GM12878 (cell line): ENCODE measurements at regions not wholly inside any gene's neighbourhood (a gene's known extent, or its start where the extent isn't known, plus 50 kb on each side); places are given as distances from the start of the nearest gene placed in this dataset.

Source experiments
- ATAC-seq: fragments of 200-7000 bp; cut with Tn5 transposase; 3 replicates; pipeline ENCODE4 v1.9.1; 2020; ENCODE audit warnings: mild to moderate bottlenecking, moderate library complexity
- BruUV-seq: library from RNA; stranded (reverse); fragments of 400-500 nt; replicated peaks from 2 replicates; lab custom pipeline; 2021; lab: Mats Ljungman, UMichigan
- CTCF ChIA-PET: fragments of 300-600 bp; sonication (Branson Sonifier 250); formaldehyde crosslinking; extraction: SDS; loops from one replicate; lab custom pipeline; 2021; ENCODE audit warnings: inconsistent platforms; lab: Yijun Ruan, JAX
- POLR2A ChIA-PET: fragments of 350-600 bp; formaldehyde crosslinking; extraction: SDS; loops from one replicate; lab custom pipeline; 2021; ENCODE audit warnings: inconsistent platforms; lab: Charles Lee
- RAD21 ChIA-PET: fragments of 300-600 bp; sonication (Branson Sonifier 250); formaldehyde crosslinking; loops from one replicate; lab custom pipeline; 2023; ENCODE audit warnings: antibody characterized with exemption; ENCODE audit not compliant: unreplicated experiment; lab: Charles Lee
- SMC1A ChIA-PET: fragments of 300-600 bp; sonication (Branson Sonifier 250); formaldehyde crosslinking; loops from one replicate; lab custom pipeline; 2023; ENCODE audit not compliant: unreplicated experiment, uncharacterized antibody; lab: Charles Lee
- DNase-seq: peaks from one replicate; pipeline ENCODE4 v3.0.0-alpha.2; 2011; ENCODE audit warnings: low read depth, low spot score
- FAIRE-seq: peaks from 3 replicates; lab custom pipeline; 2011; peaks lifted over from hg19 to GRCh38; lab: Jason Lieb, UNC
- H2AFZ ChIP-seq: 2 replicates; pipeline ENCODE4 v1.6.0; 2011; ENCODE audit warnings: low read depth, low read length, control low read depth; ENCODE audit not compliant: control insufficient read depth
- H3K27ac ChIP-seq: 2 replicates; pipeline ENCODE4 v1.5.1; 2011; ENCODE audit warnings: control low read depth; ENCODE audit not compliant: control insufficient read depth, insufficient read depth
- H3K27me3 ChIP-seq, 2 experiments: replicated peaks in 1 of 2; 2 replicates each; pipeline versions ENCODE4 v1.6.0 to v1.6.1; 2011; ENCODE audit warnings: low read length in 1 of 2; ENCODE audit not compliant: control insufficient read depth in 2 of 2, insufficient read depth in 2 of 2
- H3K36me3 ChIP-seq, 2 experiments: 2 replicates each; pipeline ENCODE4 v1.5.1; 2011; ENCODE audit warnings: low read length in 1 of 2; ENCODE audit not compliant: control insufficient read depth in 2 of 2, insufficient read depth in 2 of 2
- H3K4me1 ChIP-seq: 2 replicates; pipeline ENCODE4 v1.6.1; 2011; ENCODE audit warnings: mild to moderate bottlenecking, low read length, moderate library complexity, mixed read lengths; ENCODE audit not compliant: control insufficient read depth, insufficient read depth
- H3K4me2 ChIP-seq: 2 replicates; pipeline ENCODE4 v1.6.0; 2011; ENCODE audit warnings: control low read depth; ENCODE audit not compliant: control insufficient read depth, insufficient read depth
- H3K4me3 ChIP-seq: fragments of 200-600 bp; sonication (generic); 2 replicates; pipeline ENCODE4 v1.5.1; 2016
- H3K79me2 ChIP-seq: 2 replicates; pipeline ENCODE4 v1.6.0; 2011; ENCODE audit warnings: low read length; ENCODE audit not compliant: control insufficient read depth, insufficient read depth
- H3K9ac ChIP-seq: 2 replicates; pipeline ENCODE4 v1.8.0; 2011; ENCODE audit warnings: low read length, control low read depth, mixed read lengths; ENCODE audit not compliant: control insufficient read depth, insufficient read depth
- H3K9me3 ChIP-seq: replicated peaks from 3 replicates; pipeline ENCODE4 v1.5.1; 2011; ENCODE audit warnings: mild to moderate bottlenecking, low read length; ENCODE audit not compliant: control insufficient read depth, insufficient read depth
- H4K20me1 ChIP-seq: 2 replicates; pipeline ENCODE4 v1.6.0; 2011; ENCODE audit not compliant: control insufficient read depth, insufficient read depth
- CBX5 ChIP-seq: sonication (generic); IDR thresholded peaks from 2 replicates; pipeline ENCODE4 v1.6.1; 2016; ENCODE audit warnings: low read depth, moderate library complexity, mild to moderate bottlenecking, inconsistent platforms
- CHD4 ChIP-seq: fragments of 200-600 bp; sonication (generic); IDR thresholded peaks from 2 replicates; pipeline ENCODE4 v1.6.1; 2016; ENCODE audit warnings: mild to moderate bottlenecking
- IKZF1 ChIP-seq: fragments of 450-650 bp; conservative IDR thresholded peaks from 2 replicates; pipeline ENCODE4 v1.6.1; 2017; ENCODE audit warnings: antibody characterized with exemption, mild to moderate bottlenecking
- MTA3 ChIP-seq: IDR thresholded peaks from 2 replicates; pipeline ENCODE4 v1.6.1; 2012; ENCODE audit warnings: low read length, inconsistent platforms, borderline replicate concordance
- NFIC ChIP-seq: IDR thresholded peaks from 2 replicates; pipeline ENCODE4 v1.6.1; 2012; ENCODE audit warnings: low read depth, mild to moderate bottlenecking, inconsistent platforms, low read length, moderate library complexity
- RAD51 ChIP-seq: fragments of 450-650 bp; IDR thresholded peaks from 2 replicates; pipeline ENCODE4 v1.6.1; 2016; ENCODE audit warnings: moderate library complexity, mild to moderate bottlenecking, inconsistent platforms
- TCF12 ChIP-seq: IDR thresholded peaks from 2 replicates; pipeline ENCODE4 v1.6.1; 2011; ENCODE audit warnings: low read depth, mild to moderate bottlenecking, low read length
- ZNF384 ChIP-seq: IDR thresholded peaks from 2 replicates; pipeline ENCODE4 v1.6.1; 2012; ENCODE audit warnings: low read depth, mild to moderate bottlenecking, low read length, improper control_type of control experiment, borderline replicate concordance
- ZSCAN29 ChIP-seq: fragments of 450-650 bp; IDR thresholded peaks from 2 replicates; pipeline ENCODE4 v1.6.1; 2017; ENCODE audit warnings: mild to moderate bottlenecking, moderate library complexity
- WGBS: methylation state at CpG from one replicate; pipeline ENCODE4 v1.1.6; 2016; ENCODE audit warnings: low lambda C conversion rate; ENCODE audit not compliant: insufficient replicate concordance, insufficient coverage; ENCODE audit errors: missing lambda C conversion rate; 5-methylcytosine and 5-hydroxymethylcytosine counted together
- in situ Hi-C: fragments of 300-500 bp; cut with MboI; formaldehyde crosslinking; loops from 9 replicates; pipeline ENCODE4 v1.14.3; 2018; ENCODE audit warnings: mixed read lengths
- intact Hi-C: fragments of 100-400 bp; cut with micrococcal nuclease; formaldehyde crosslinking; loops from one replicate; pipeline ENCODE4 v1.14.2; 2022; ENCODE audit not compliant: unreplicated experiment
- TF ChIP-seq, protein P1 (sequence below): IDR thresholded peaks from 2 replicates; pipeline ENCODE4 v1.6.1; 2012; ENCODE audit warnings: improper control_type of control experiment, low read depth, low read length; ENCODE audit not compliant: insufficient replicate concordance
- TF ChIP-seq, protein P2 (sequence below): IDR thresholded peaks from 2 replicates; pipeline ENCODE4 v1.6.1; 2012; ENCODE audit warnings: low read depth, low read length, improper control_type of control experiment
- TF ChIP-seq, protein P3 (sequence below): fragments of 450-650 bp; IDR thresholded peaks from 2 replicates; pipeline ENCODE4 v1.6.1; 2014; ENCODE audit warnings: mild to moderate bottlenecking
- TF ChIP-seq, protein P4 (sequence below): fragments of 150-350 bp; IDR thresholded peaks from 2 replicates; pipeline ENCODE4 v1.6.1; 2014; ENCODE audit warnings: mild to moderate bottlenecking, low read depth, low read length
- TF ChIP-seq, protein P5 (sequence below): IDR thresholded peaks from 2 replicates; pipeline ENCODE4 v1.6.1; 2011; ENCODE audit warnings: borderline replicate concordance, low read depth, mild to moderate bottlenecking, moderate library complexity, mixed read lengths, low read length; ENCODE audit not compliant: insufficient read depth; ENCODE audit errors: extremely low read length

GRCh38 chr1:181992072-181992471, 69.4 kb downstream of the ZNF648 start (continued):
- TF ChIP-seq, protein P1, sequence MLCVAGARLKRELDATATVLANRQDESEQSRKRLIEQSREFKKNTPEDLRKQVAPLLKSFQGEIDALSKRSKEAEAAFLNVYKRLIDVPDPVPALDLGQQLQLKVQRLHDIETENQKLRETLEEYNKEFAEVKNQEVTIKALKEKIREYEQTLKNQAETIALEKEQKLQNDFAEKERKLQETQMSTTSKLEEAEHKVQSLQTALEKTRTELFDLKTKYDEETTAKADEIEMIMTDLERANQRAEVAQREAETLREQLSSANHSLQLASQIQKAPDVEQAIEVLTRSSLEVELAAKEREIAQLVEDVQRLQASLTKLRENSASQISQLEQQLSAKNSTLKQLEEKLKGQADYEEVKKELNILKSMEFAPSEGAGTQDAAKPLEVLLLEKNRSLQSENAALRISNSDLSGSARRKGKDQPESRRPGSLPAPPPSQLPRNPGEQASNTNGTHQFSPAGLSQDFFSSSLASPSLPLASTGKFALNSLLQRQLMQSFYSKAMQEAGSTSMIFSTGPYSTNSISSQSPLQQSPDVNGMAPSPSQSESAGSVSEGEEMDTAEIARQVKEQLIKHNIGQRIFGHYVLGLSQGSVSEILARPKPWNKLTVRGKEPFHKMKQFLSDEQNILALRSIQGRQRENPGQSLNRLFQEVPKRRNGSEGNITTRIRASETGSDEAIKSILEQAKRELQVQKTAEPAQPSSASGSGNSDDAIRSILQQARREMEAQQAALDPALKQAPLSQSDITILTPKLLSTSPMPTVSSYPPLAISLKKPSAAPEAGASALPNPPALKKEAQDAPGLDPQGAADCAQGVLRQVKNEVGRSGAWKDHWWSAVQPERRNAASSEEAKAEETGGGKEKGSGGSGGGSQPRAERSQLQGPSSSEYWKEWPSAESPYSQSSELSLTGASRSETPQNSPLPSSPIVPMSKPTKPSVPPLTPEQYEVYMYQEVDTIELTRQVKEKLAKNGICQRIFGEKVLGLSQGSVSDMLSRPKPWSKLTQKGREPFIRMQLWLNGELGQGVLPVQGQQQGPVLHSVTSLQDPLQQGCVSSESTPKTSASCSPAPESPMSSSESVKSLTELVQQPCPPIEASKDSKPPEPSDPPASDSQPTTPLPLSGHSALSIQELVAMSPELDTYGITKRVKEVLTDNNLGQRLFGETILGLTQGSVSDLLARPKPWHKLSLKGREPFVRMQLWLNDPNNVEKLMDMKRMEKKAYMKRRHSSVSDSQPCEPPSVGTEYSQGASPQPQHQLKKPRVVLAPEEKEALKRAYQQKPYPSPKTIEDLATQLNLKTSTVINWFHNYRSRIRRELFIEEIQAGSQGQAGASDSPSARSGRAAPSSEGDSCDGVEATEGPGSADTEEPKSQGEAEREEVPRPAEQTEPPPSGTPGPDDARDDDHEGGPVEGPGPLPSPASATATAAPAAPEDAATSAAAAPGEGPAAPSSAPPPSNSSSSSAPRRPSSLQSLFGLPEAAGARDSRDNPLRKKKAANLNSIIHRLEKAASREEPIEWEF = no peak
- no peak for TF ChIP-seq NFIC

- Histone ChIP-seq H3K4me2 (no peak overlapping the region), H3K79me2 (no peaks in the 10 kb centered on the region), H3K27me3 (peaks cover 0 to 2% of the 10 kb centered on the region in 2 experiments; a peak in 1 of 4 replicates), H3K9ac (no peak overlapping the region), H3K4me1 (no peaks in the 10 kb centered on the region), H3K4me3 (no peak overlapping the region), H3K36me3 (no peaks in the 10 kb centered on the region), H2AFZ (no peak overlapping the region), H3K27ac (no peak overlapping the region)
- BruUV-seq = no TSS peak
- POLR2A ChIA-PET = no interaction called here
- in situ Hi-C loops (no loop called here), intact Hi-C loops (no loop called here)
- CTCF ChIA-PET = interaction anchor here (1.2 kb wide), 1 partner anchor 90 kb away, joined by 3 read pairs; no protein-coding TSS in a partner anchor
- 74% methylated on average over 2 of the region's 2 CpGs for WGBS
- TF ChIP-seq IKZF1 = no peak
- TF ChIP-seq ZNF384 = no peak
- TF ChIP-seq, protein P2, sequence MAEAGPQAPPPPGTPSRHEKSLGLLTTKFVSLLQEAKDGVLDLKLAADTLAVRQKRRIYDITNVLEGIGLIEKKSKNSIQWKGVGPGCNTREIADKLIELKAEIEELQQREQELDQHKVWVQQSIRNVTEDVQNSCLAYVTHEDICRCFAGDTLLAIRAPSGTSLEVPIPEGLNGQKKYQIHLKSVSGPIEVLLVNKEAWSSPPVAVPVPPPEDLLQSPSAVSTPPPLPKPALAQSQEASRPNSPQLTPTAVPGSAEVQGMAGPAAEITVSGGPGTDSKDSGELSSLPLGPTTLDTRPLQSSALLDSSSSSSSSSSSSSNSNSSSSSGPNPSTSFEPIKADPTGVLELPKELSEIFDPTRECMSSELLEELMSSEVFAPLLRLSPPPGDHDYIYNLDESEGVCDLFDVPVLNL = no peak
- TF ChIP-seq TCF12 = no peak
- TF ChIP-seq, protein P3, sequence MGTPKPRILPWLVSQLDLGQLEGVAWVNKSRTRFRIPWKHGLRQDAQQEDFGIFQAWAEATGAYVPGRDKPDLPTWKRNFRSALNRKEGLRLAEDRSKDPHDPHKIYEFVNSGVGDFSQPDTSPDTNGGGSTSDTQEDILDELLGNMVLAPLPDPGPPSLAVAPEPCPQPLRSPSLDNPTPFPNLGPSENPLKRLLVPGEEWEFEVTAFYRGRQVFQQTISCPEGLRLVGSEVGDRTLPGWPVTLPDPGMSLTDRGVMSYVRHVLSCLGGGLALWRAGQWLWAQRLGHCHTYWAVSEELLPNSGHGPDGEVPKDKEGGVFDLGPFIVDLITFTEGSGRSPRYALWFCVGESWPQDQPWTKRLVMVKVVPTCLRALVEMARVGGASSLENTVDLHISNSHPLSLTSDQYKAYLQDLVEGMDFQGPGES = no peak
- TF ChIP-seq CHD4 = no peak
- no peak for TF ChIP-seq CBX5
- no peak for TF ChIP-seq RAD51
- TF ChIP-seq ZSCAN29 = no peak
- TF ChIP-seq, protein P4, sequence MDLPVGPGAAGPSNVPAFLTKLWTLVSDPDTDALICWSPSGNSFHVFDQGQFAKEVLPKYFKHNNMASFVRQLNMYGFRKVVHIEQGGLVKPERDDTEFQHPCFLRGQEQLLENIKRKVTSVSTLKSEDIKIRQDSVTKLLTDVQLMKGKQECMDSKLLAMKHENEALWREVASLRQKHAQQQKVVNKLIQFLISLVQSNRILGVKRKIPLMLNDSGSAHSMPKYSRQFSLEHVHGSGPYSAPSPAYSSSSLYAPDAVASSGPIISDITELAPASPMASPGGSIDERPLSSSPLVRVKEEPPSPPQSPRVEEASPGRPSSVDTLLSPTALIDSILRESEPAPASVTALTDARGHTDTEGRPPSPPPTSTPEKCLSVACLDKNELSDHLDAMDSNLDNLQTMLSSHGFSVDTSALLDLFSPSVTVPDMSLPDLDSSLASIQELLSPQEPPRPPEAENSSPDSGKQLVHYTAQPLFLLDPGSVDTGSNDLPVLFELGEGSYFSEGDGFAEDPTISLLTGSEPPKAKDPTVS = no peak
- TF ChIP-seq, protein P5, sequence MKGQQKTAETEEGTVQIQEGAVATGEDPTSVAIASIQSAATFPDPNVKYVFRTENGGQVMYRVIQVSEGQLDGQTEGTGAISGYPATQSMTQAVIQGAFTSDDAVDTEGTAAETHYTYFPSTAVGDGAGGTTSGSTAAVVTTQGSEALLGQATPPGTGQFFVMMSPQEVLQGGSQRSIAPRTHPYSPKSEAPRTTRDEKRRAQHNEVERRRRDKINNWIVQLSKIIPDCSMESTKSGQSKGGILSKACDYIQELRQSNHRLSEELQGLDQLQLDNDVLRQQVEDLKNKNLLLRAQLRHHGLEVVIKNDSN = no peak
- no peak for TF ChIP-seq MTA3
- TF ChIP-seq, all 136 proteins: peak for 0
- RAD21 ChIA-PET = no interaction called here
- no peaks in the 10 kb centered on the region for H4K20me1 ChIP-seq
- SMC1A ChIA-PET = no interaction called here
- H3K9me3 ChIP-seq = no peaks in the 10 kb centered on the region
- FAIRE-seq (no peak), DNase-seq (no peak), ATAC-seq (no peak)
Observed at GRCh38 chr1:181990728-181991127, 70.8 kb downstream of the ZNF648 start.
